ENCODE measurements at regions not wholly inside any gene's neighbourhood (a gene's known extent, or its start where the extent isn't known, plus 50 kb on each side); places are given as distances from the start of the nearest gene placed in this dataset.

DNA sequence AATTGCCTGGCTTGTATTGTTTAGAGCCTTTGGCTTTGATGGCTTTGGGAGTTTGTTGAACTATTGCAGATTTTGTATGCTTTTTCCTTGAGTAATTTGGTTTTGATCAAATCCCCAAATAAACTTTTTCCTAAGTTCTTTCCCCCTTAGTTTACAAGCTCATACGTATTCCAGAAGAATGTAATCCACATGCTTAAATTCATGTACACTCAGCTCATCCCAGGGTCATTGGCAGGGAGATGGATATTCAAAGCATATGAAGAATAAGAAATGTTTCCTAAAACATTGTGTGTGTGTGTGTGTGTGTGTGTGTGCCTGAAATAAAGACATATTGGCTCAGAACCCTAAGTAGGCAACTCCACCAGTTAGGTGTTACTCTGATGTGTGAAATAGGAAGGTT, 89.4 kb downstream of the TMEM30B start:
- DNase-seq = no peak

- DNase-seq = no peak
Observed at GRCh38 chr14:61190341-61190740, 90.8 kb downstream of the TMEM30B start.

DNA sequence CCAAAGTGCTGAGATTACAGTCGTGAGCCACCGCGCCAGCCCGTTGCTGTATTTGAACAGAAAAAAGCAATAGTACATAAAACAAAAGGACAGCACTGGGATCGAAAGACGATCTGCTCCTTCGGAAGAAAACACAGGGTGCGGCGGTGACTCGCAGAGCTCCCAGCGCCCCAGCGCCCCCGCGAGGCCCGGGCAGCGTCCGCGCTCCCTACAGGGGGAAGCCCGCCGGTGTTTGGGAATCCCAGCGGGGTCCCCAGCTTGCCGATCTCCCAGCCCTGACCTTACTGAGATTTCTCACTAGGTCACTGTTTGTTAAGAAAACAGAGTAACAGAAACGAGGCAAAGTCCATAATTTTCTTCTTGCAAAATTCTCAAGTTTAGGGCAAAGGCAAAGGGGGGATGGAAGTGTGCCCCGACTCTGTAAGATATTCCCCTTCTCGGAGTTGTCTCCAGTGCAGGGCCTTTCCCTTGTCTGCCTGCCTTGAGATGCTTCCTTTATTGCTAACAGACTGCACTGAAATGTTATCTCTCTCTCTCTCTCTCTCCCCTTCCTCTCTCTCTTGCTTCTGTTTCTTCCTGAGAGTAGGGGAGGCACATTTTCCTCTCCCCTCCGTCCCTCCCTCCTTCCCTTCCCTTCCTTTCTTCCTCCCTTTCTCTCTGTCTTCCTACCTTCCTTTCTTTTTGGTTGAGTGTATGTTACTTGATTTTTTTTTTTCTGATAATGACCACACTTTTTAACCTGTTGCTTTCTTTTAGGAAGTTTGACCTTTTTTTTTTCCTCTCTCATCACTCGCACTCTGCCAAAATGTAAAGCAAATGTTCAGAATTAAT, 91.9 kb downstream of the TMEM30B start:
- DNase-seq = no peak

DNA sequence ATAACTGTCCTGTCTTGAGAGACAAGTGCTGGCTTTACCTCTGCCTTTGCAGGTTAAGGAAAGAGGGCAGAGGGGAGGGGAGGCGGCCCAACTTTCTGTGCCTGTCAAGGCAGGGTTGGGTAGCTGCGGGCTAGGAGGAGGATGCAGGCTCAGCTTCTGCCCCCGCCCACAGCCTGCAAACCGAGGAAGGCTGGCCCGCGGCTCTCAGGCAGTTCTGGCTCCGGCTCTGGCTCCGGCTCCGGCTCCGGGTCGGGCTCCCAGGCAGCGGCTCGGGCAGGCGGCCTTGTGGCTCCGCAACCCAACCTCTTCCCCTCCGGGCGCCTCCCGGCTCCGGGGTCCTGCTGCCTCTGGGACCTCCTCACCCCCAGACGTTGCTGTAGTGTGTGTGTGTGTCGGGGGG, 92.9 kb downstream of the TMEM30B start:
- no peak for DNase-seq

- no peak for DNase-seq
Observed at GRCh38 chr14:61187196-61187905, 93.8 kb downstream of the TMEM30B start.

GRCh38 chr14:61186341-61187195, 94.6 kb downstream of the TMEM30B start:
- DNase-seq = no peak

- no peak for DNase-seq
Observed at GRCh38 chr14:61185534-61185933, 95.6 kb downstream of the TMEM30B start.

DNA sequence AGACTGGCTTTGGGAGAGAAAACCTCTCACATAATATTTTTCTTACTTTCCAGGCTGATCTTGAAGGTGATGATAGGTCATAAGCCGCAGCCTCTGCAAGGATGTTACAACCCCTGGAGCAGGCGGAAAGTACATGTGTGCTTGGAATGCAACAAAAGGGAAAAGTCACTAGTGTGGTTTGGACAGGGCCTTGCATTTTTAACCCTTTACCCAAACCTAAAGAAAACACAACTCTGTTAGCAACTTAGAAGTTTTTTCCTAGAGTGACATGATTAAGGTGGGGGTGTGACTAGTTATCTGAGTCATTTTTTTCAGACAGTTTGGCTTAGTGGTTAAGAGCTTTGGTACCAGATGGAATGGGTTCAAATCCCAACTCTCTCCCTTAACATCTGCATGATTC, 97.0 kb downstream of the TMEM30B start:
- DNase-seq = no peak

- peak; percentile 91 for DNase-seq
Observed at GRCh38 chr14:61183196-61183885, 97.8 kb downstream of the TMEM30B start.

- no peak for DNase-seq
Observed at GRCh38 chr14:61179796-61180398, 101.2 kb downstream of the TMEM30B start.

DNA sequence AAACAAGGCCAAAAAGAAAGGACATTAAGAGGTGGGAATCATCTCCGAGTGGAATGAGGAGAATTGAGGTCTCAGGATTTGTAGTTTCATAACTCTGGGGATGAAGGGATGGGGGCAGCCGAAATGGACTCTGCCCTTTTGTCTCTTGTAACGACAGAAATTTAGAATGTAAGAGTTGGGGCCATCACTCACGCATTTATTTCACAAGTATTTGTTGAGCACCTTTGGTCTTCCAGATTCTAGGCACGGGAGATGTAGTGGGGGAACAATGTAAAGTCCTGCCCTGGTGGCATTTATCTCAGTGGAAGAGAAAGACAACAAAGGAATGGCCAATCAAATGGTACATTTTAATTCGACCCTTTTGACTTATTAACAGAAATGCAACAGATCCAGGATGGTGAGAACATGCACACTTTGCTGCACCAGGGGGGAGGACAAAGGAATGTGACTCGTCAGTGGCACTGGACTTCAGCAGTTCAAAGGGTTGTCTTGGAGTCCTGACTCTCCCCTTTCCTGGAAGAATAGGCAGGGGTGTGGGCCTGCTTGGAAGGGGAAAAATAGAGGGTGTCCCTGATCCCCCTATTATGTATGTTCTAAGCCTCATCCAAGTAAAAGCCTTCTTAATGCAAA, 102.0 kb downstream of the TMEM30B start:
- DNase-seq = no peak

DNA sequence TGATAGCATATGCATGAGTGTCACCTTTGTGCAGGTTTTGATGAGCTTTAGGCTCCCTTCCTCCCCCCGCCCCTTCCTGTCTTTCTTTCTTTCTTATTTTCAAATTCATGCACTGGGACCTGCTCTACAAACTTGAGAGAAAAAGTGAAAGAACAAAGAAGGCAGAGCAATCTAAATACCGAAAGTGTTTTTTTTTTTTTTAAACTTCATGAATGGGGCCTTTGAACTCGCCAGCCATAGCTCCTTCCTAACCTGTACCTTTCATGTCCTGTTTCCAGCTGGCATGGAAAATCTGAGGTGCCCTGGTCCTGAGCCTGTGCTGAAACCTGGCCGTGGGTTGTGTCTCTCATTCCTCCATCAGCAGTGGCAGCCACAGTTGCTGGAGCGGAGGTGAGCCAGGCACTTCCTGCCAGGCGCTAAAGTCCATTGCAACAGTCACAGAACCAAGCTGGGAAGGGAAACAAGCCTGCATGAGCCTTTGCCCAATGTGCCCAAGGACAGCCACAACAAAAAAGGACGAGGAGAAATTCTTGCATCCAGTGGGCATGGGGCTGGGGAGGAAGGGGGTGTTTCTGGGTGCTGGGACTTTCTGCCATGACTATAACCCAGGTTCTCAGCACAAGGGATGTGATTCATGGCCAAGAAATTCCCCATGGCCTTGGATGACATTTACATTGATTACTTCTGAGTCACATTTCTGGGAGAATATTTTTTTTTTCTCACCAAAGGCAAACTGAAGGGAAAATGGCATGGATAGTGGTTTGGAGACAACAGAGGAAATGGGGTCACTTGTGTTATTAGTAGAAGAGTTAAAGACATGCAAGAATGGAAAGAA, 102.7 kb downstream of the TMEM30B start:
- DNase-seq = no peak

DNA sequence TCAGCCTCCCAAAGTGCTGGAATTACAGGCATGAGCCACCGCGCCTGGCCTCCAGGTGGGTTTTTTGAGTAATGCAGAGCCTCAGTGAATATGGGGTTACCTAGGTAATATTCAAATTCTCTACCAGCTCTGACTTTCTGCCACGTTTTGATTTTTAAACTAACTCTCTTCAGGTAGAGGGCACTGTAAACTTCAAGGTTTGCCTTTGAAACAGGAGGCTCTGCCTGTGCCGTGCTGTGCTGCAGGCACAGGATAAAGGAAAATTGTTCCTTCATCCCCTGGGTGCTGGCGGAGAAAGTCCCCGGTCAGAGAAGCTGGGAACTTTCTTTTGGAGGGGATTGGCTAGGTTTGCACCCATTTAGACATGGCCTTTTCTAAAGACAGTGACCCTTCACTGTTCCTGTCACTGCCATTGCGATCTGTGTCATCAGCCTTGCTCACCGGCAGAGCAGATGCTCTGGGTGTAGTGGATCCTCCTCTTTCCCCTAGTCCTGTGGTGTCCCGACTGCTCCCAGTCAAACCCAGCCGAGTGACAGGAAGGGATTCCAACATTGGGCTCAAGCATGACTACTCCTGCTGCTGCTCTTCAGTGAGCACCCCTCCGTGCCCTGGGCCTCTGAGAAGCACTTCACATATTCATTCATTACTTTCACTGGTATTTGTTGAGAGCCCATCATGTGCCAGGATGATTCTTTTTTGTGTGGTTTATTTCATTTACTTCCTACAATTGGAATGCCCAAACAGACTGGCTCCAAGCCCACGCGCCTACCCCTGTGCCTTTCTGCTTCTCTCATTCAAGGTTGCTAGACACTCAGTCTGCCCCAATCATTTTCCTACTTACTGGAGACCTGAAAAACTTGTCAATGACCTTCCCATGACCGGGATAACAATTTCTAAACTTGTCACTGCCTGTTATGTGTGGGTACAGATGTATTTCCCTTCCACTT, 103.6 kb downstream of the TMEM30B start:
- DNase-seq = no peak

DNA sequence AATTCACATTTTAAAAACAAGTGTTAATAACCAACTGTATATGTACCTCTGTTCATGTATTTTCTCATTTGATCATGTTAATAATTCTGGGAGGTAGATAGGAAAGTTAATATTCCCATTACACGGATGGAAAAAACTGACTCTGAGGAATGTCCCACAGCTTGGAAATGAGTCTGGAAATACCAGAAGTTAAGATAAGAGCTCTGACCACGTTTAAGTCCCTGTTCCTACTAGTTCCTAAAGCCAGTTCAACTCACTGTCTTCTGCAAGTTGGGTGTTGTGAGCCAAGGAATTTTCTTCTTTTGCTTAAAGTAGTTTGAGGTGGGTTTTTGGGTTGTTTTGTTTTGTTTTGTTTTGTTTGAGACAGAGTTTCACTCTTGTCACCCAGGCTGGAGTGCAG, 104.5 kb downstream of the TMEM30B start:
- DNase-seq = no peak

DNA sequence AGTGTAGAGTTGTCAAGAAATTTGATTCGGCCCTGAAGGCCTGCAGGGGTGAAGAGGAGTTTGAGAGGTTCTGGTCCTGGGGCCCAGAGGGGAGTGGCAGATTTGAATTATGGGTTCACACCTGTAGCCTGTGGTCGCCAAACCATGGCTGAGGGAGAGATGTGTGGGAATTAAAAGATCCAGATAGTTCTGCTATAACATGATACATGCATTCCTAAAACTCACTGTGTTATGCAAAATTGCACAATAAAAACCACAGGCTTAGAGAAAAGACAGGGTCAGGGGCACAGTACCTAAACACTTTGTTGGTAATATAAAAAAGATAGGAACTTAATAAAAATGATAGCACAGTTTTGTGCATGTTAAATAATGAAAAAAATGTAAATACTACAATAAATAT, 106.2 kb downstream of the TMEM30B start:
- DNase-seq = no peak

DNA sequence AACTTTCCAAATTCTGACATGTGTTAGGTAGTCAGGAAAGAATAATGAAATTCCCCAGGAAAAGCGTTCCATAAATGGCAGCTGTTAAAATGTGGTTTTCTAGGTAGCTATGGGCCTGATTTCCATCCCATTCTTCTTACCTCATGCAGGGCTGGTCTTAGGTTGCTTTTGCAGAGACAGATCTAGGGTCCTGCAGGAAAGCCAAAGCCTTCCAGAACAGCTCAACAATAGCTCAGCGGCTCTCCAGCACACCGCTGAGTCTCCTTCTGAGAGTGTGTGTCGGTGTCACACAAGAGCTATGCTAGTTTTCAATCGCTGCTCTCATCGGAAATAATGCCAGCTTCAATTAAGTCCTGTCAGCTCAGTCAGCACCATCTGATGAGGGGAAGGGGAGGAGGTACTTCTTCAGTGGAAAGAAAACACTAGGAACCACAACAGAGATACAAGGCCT, 106.7 kb downstream of the TMEM30B start:
- DNase-seq = no peak

DNA sequence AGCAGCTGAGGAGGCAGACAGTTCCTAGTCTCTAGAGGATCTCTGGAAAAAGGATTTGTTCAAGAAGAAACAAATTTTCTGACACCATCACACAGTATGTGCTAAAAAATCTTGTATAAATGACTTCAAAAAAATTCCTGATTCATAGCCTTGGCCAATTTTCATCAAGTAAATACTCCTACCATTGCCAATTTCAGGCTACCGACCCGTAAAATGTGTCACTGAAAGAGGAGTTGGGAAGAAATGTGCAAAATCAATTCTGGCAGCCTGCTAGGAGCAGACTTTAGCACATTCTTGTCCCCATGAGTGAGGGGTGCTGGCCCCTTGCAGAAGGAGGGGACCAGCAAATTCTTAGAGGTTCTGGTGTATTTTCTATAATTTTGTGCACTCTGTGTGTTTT, 109.4 kb downstream of the TMEM30B start:
- no peak for DNase-seq

DNA sequence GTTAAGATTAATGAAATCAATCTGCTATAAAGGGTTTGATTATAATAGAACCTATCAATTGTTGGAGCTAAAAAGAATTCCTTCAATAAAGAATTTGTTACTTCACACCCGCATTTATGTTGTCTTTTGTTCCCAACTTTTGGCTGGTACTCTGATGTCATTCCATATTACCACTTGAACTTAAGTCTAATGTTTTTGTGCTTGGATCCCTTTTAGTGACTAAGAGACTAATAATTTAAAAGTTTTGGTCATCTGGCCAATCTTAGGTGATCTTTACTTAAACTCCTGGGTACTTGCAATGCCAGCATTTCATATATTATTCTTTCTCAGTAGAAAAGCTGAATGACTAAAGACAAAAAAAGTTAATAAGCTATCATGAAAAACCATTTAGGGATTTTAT, 113.0 kb downstream of the TMEM30B start:
- DNase-seq = no peak

- no peak for DNase-seq
Observed at GRCh38 chr14:61167642-61168041, 113.5 kb downstream of the TMEM30B start.

DNA sequence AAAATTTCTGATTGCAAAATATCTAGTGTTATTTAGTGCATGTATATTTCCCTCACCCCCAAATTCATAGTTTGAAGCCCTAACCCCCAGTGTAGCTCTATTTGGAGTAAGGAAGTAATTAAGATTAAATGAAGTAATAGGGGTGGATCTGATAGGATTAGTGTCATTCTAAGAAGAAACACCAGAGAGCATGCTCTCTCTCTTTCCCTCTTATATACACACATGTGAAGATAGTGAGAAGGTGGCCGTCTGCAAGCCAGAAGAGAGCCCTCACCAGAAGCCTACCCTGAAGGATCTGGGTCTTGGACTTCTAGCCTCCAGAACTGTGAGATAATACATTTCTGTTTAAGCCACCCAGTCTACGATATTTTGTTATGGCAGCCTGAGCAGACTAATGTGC, 120.3 kb downstream of the TMEM30B start:
- no peak for DNase-seq

All from NCI-H1092 treated with DMSO at 0.1 percent for 48 hours (cell line).